ENCODE measurements at regions not wholly inside any gene's neighbourhood (a gene's known extent, or its start where the extent isn't known, plus 50 kb on each side); places are given as distances from the start of the nearest gene placed in this dataset.

GRCh38 chr7:51629206-51629605, 312.6 kb upstream of the COBL start:
- TF ChIP-seq CTCF (IDR thresholded peaks at IDR 0.05): no peak
- no peak for TF ChIP-seq POLR2A (IDR thresholded peaks at IDR 0.05)

All from testis (tissue), 2 donors.